ENCODE measurements at regions not wholly inside any gene's neighbourhood (a gene's known extent, or its start where the extent isn't known, plus 50 kb on each side); places are given as distances from the start of the nearest gene placed in this dataset.
"Not testable (repeated sequence)": the region's sequence is repeated elsewhere in the genome, so short reads cannot be mapped to it uniquely, and the experiment has no call there.

- TF ChIP-seq CTCF (IDR thresholded peaks at IDR 0.05; ENCODE audit: control insufficient read depth, extremely low read depth, insufficient read depth): no peak
- DNase-seq (ENCODE audit: low read depth): no peak
- H3K4me3 ChIP-seq (ENCODE audit: low read depth, low read length): no peak overlapping the region
These were observed 119.0 kb upstream of the PPP2R5A start for GRCh38 chr1:212166244-212166643.

GRCh38 chr1:212166644-212167043 is 118.6 kb upstream of the PPP2R5A start:
- no peak for TF ChIP-seq CTCF (IDR thresholded peaks at IDR 0.05; ENCODE audit: control insufficient read depth, extremely low read depth, insufficient read depth)
- no peak overlapping the region for H3K4me3 ChIP-seq (ENCODE audit: low read depth, low read length)
- no peak for DNase-seq (ENCODE audit: low read depth)

GRCh38 chr1:212167098-212167497 is 118.1 kb upstream of the PPP2R5A start:
- DNase-seq (ENCODE audit: low read depth): no peak
- H3K4me3 ChIP-seq (ENCODE audit: low read depth, low read length): no peak overlapping the region
- TF ChIP-seq CTCF (IDR thresholded peaks at IDR 0.05; ENCODE audit: control insufficient read depth, extremely low read depth, insufficient read depth): no peak

- no peak for TF ChIP-seq CTCF (IDR thresholded peaks at IDR 0.05; ENCODE audit: control insufficient read depth, extremely low read depth, insufficient read depth)
- no peak overlapping the region for H3K4me3 ChIP-seq (ENCODE audit: low read depth, low read length)
- DNase-seq (ENCODE audit: low read depth): no peak
These were observed 111.6 kb upstream of the PPP2R5A start for GRCh38 chr1:212173567-212173966.

- not testable (repeated sequence) for DNase-seq (ENCODE audit: low read depth); H3K4me3 ChIP-seq (ENCODE audit: low read depth, low read length)
These were observed 110.9 kb upstream of the PPP2R5A start for GRCh38 chr1:212174295-212174694.

- DNase-seq (ENCODE audit: low read depth): no peak
- H3K4me3 ChIP-seq (ENCODE audit: low read depth, low read length): no peak overlapping the region
- no peak for TF ChIP-seq CTCF (IDR thresholded peaks at IDR 0.05; ENCODE audit: control insufficient read depth, extremely low read depth, insufficient read depth)
These were observed 107.7 kb upstream of the PPP2R5A start for GRCh38 chr1:212177542-212177941.

- DNase-seq (ENCODE audit: low read depth): no peak
- no peak overlapping the region for H3K4me3 ChIP-seq (ENCODE audit: low read depth, low read length)
- no peak for TF ChIP-seq CTCF (IDR thresholded peaks at IDR 0.05; ENCODE audit: control insufficient read depth, extremely low read depth, insufficient read depth)
These were observed 106.4 kb upstream of the PPP2R5A start for GRCh38 chr1:212178851-212179250.

Data from LNCaP clone FGC (cell line).